H1 (cell line): ENCODE measurements at regions not wholly inside any gene's neighbourhood (a gene's known extent, or its start where the extent isn't known, plus 50 kb on each side); places are given as distances from the start of the nearest gene placed in this dataset.

Experiments used
- JUND ChIP-seq: IDR thresholded peaks from 2 replicates; pipeline ENCODE4 v1.6.1; 2011; ENCODE audit warnings: mild to moderate bottlenecking, improper control_type of control experiment, low read length
- RFX5 ChIP-seq: IDR thresholded peaks from 2 replicates; pipeline ENCODE4 v1.6.1; 2011; ENCODE audit warnings: low read depth, low read length, improper control_type of control experiment, borderline replicate concordance
- USF2 ChIP-seq: IDR thresholded peaks from 2 replicates; pipeline ENCODE4 v1.6.1; 2011; ENCODE audit warnings: low read length, improper control_type of control experiment

- TF ChIP-seq USF2 (no peak), RFX5 (no peak), JUND (no peak)
These were observed 67.1 kb upstream of the PREP start (continued) for GRCh38 chr6:105469946-105470345.
